Activated naive CD8-positive, alpha-beta T cell treated with anti-CD3 and anti-CD28 coated beads, Interleukin-2, amount 50 U/mL, for 16 hours (primary cell): ENCODE measurements at regions not wholly inside any gene's neighbourhood (a gene's known extent, or its start where the extent isn't known, plus 50 kb on each side); places are given as distances from the start of the nearest gene placed in this dataset.
"Not testable (repeated sequence)": the region's sequence is repeated elsewhere in the genome, so short reads cannot be mapped to it uniquely, and the experiment has no call there.

ENCODE experiments used
- DNase-seq: peaks from one replicate; pipeline ENCODE4 v3.0.0-alpha.2; 2020; ENCODE audit warnings: low read depth, low spot score

GRCh38 chr2:133624551-133624950 lies 56.3 kb upstream of the NCKAP5 start:
- DNase-seq: no peak

- no peak for DNase-seq
These were observed 59.5 kb upstream of the NCKAP5 start for GRCh38 chr2:133627741-133628140.

DNA sequence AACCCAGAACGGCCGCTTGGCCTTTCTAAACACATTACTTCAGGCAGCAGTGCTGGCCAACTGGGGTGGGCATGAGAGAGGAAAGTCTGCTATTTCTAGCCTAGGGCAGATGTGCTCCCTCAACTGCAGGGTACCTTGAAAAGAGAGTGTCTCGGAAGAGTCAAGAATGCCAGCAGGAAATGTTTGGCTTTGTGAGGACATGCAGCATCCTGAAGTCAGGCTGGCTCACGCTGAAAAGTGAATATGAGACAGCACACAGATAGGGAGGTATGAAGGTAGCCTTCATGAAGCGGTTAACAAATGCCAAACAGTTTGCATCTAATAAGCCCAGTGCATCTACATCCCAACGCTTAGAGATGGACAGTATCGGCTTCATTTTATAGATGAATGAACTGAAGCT lies 65.0 kb upstream of the NCKAP5 start:
- no peak for DNase-seq

- no peak for DNase-seq
These were observed 65.7 kb upstream of the NCKAP5 start for GRCh38 chr2:133633881-133634409.

DNA sequence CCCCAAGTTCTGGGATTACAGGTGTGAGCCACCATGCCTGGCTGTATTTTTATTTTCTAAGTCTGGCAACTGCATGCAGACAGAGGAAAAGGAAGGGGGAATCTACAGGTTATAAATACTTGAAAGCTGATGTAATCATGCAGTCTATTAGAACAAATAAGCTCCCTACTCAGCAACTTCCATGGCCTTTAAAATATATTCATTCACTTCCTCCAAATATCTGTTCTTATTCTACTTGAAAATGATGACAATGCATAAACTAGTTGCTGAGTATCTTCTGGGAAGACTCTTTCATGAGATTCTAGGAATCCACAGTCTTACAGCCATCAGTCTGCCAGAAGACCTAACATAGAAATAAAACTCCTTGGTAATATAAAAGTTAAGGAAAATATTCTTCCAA lies 66.9 kb upstream of the NCKAP5 start:
- DNase-seq: no peak

DNA sequence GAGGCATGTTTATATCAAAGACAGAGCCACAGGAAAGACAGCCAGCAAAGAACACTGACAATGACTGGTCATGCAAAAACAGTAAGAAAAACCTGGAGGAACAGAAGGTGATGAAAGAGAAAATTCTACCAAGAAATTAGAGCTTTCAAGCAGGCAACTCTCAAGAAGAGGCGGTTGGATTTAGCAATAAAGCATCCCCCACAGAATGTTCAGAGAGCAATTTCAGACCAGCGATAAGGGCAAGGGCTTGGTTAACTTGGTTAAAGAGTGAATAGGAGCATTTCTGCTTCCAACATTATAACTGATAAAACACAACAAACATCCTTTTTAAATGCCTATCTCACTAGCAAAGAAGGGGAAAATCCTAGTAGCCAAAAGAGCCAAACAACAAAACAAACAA lies 68.0 kb upstream of the NCKAP5 start:
- no peak for DNase-seq

DNA sequence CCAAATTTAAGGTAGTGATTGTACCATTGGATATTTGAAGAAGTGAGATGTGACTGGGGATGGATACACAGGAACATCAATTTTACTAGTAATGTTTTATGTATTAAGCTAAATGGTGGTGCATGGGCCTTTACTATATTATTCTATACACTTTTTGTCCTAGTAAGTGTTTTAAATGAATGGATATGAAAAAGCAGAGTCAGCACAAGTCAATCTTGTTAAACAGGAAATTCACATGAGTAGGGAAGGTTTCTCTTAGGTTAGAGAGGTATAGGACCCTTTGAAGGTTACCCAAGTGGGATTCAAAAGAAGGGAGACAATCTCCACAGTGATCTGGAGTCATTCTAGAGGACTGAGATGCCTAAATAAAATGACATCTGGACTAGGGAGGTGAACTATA lies 71.8 kb upstream of the NCKAP5 start:
- DNase-seq: no peak

GRCh38 chr2:133641497-133641896 lies 73.2 kb upstream of the NCKAP5 start:
- no peak for DNase-seq

DNA sequence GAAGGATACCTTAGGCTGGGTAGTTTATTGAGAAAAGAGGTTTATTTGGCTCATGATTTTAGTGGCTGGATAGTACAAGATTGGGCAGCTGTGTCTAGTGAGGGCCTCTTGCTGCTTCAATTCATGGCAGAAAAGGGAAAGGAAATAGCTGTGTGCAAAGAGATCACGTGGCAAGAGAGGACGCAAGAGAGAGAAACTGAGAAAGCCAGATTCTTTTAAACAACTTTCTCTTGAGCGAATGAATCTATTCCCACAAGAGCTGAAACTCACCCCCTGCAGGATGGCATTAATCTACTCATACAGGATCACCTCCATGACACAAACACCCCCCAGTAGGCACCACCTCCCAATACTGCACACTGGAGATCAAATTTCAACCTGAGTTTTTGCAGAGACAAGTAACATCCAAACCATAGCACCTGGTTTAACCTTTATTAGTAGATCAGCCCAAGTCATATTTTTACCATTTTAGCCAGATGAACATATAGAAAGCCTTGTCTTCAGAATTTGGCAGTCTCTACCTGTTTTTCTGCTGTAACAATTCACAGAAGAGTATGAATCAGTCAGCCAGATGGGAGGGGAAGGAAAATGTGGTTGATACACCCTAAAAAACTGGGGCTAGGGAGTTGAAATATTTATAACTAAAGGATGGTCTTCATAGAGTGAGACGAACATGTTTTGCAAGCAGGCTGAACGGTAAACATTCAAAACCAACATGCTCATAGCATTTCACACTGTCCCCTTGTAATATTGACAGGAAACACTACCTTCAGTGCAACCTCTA lies 73.9 kb upstream of the NCKAP5 start:
- DNase-seq: no peak

DNA sequence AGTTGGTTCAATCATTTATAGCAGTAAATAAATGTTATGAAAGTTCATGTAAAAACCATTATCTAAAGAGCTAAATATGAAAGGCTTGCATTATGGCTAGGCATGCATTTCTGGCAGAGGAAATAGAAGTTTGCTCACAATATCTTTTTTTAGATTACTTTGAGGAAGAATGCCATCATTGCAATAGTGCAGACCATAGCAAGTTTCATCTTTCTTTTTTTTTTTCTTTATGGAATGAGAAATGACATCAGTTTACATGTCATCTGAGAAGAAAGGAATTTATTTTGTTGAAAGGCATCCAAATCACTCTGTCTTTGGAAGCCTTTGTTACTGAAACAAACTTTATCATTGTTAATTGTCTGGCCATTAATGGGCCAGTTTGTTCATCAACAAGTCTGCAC lies 74.5 kb upstream of the NCKAP5 start:
- DNase-seq: no peak

DNA sequence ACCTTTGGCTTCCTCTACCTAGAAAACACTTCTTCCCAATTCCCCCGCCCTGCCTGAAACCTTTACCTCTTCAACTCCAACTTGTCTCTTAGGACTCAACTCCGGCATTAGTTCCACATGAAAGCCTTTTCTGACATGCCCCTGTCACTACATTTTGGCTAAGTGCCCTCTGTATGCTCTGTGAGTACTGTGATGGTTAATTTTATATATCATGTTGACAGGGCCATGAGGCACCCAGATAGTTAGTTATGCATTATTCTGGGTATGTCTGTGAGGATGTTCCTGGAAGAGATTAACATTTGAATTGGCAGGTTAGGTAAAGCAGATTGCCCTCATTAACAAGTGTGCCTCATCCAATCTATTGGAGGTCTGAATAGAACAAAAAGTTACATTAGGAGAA lies 75.6 kb upstream of the NCKAP5 start:
- DNase-seq: no peak

GRCh38 chr2:133644846-133645245 lies 76.6 kb upstream of the NCKAP5 start:
- DNase-seq: no peak

DNA sequence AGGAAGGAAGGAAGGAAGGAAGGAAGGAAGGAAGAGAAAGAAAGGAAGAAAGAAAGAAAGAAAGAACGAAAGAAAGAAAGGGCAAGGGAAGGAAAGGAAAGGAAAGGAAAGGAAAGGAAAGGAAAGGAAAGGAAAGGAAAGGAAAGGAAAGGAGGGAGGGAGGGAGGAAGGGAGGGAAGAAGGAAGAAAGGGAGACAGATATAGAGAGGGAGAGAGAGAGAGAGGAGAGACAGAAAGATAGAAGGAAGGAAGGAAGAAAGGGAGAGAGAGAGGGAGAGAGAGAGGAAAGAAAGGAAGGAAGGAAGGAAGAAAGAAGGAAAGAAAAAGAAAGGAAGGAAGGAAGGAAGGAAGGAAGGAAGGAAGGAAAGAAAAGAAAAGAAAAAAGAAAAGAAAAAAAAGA lies 79.1 kb upstream of the NCKAP5 start:
- not testable (repeated sequence) for DNase-seq

- DNase-seq: no peak
These were observed 83.6 kb upstream of the NCKAP5 start for GRCh38 chr2:133651861-133652260.

DNA sequence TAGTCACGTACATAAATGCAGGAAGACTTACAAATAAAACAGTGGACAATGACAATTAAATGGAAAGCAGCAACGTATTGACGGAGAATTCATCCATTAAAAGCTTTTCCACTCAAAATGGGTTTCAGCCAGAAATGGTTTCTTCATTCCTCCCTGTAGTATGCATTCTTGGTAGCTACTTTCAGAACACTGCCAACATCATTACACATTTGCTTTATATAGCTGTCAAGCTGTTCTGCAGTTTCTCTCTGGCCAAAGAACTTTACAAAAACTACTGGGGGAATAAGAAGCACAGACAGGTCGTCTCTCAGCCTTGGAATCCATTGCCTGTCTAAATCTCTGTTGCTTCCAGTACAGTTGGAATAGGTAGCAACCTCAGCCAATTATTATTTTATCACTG lies 84.1 kb upstream of the NCKAP5 start:
- no peak for DNase-seq

DNA sequence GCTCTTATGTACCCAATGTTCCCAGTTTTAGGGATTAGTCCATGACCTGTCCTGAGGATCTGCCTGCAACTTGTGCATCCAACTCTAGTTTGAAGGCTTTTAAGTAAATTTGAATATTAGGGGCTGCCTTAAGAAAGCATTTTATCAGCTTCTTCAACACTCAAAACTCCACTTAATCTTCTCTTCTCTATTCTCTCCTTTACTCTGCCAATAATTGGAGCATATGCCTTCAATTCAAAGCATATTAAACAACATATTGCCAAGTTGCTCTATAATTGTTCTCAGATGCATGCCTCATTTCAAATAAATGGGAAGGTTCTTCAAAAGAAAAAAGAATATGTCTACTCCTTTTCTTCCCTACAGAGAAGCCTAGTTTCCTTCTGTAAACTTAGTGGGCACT lies 84.8 kb upstream of the NCKAP5 start:
- DNase-seq: no peak

DNA sequence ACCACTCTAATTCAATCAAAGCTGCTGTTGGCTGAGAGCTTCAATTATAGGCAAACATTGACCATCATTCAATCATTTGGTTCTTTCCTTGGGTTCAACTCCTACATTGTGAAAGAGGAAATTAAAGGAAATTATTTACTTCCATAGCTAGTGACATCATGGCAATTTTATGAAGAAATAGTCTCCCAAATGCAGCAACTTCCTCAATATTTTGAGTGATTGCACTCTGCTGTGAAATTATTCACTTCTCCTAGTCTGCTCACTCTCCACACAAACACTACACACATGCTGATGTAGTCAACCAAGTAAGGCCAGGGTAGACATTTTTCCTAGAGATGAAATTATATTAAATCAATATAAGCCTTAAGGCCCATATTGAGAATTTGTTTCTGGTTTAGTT lies 86.7 kb upstream of the NCKAP5 start:
- no peak for DNase-seq

GRCh38 chr2:133655610-133656009 lies 87.3 kb upstream of the NCKAP5 start:
- no peak for DNase-seq

DNA sequence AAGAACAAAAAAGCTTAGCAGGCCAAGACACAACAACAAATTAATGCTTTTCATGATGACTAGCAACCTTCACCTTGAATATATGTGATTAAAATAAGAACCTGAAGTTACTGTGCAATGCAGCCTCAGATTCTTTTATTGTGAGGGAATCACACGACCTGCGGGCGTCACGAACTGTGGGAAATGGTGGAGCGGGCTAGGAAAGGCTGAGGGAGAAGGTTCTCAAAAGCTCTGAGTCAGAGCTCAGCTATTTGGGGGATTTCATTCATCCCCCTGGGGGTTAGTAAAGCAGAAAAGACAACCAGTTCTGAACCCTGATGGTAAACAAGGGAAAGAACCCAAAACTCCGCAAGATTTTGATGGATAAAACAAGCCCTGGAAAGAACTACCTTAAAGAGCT lies 89.3 kb upstream of the NCKAP5 start:
- DNase-seq: no peak

GRCh38 chr2:133658020-133658903 lies 90.0 kb upstream of the NCKAP5 start:
- DNase-seq: no peak

DNA sequence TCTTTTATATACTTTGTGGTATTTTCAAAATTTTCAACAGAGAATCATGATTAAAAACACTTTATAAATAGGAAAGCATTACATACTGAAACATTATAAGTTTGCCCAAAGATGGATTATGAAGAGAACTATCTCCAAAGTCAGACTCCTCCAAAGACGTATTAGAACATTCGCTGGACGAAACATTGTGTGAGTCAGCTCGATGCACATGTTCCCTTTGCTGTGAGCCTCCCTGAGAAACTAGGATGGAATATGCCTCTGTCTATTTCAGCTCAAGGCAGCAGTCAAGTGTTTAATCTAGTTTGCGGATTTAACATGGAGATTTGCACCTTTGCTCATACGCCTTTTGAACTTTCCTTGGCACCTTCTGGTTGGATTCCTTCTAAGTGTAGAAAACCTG lies 92.2 kb upstream of the NCKAP5 start:
- no peak for DNase-seq

DNA sequence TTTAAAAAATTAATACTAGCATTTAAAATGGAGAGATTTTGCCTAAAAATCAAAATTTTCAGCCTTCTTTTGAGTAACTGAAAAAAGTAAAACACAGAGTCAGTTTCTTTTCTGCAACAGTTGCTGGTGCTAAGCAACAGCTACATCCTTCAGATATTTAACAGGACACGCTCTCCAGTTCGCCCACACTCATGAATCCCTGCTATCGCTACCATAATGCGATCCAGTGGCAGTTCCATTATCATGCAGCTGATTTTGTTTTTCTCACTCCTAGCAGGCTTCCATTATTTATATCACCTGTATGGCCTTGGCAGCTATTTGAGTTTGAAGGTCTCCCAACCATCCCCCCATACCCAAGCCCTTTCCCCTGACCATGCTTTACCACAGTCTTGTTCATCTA lies 93.1 kb upstream of the NCKAP5 start:
- no peak for DNase-seq

- no peak for DNase-seq
These were observed 98.4 kb upstream of the NCKAP5 start for GRCh38 chr2:133666621-133667020.
